ENCODE measurements at regions not wholly inside any gene's neighbourhood (a gene's known extent, or its start where the extent isn't known, plus 50 kb on each side); places are given as distances from the start of the nearest gene placed in this dataset.

DNA sequence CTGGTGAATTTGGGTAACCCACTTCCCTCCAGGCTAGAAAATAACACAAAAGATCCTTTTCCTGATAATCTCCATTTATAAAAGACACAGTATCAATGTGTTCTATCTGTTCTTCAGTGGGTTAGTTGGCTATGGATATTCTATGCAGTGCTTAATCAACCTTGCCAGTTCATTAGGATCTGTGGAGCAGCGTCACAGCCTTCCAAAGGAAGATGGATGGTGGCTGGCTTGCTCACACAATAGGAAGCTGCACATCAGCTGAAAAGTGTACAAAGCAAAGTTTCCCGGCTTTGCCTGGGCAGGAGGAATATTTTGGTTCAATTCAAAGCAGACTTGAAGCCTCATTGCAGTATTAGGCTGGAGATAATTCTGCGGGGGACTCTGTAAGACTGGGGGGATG, 70.3 kb upstream of the CA10 start:
- Mint-ChIP-seq H3K9me3 (no peaks in the 10 kb centered on the region), H3K4me1 (ENCODE audit: low read depth) (no peaks in the 10 kb centered on the region), H3K36me3 (ENCODE audit: low read depth) (no peaks in the 10 kb centered on the region), H3K4me3 (no peak overlapping the region), H3K27ac (no peak overlapping the region), H3K27me3 (ENCODE audit: low read depth) (no peaks in the 10 kb centered on the region)
- intact Hi-C loops (cut with micrococcal nuclease), result no loop called here
- no peak for DNase-seq
- CTCF ChIA-PET, result no interaction called here

GRCh38 chr17:52227926-52228325, 69.4 kb upstream of the CA10 start:
- Mint-ChIP-seq H3K9me3 (no peaks in the 10 kb centered on the region), H3K27me3 (ENCODE audit: low read depth) (no peaks in the 10 kb centered on the region), H3K27ac (no peak overlapping the region), H3K4me3 (no peak overlapping the region), H3K4me1 (ENCODE audit: low read depth) (no peaks in the 10 kb centered on the region), H3K36me3 (ENCODE audit: low read depth) (no peaks in the 10 kb centered on the region)
- CTCF ChIA-PET, result no interaction called here
- DNase-seq, result no peak
- intact Hi-C loops (cut with micrococcal nuclease), result no loop called here

DNA sequence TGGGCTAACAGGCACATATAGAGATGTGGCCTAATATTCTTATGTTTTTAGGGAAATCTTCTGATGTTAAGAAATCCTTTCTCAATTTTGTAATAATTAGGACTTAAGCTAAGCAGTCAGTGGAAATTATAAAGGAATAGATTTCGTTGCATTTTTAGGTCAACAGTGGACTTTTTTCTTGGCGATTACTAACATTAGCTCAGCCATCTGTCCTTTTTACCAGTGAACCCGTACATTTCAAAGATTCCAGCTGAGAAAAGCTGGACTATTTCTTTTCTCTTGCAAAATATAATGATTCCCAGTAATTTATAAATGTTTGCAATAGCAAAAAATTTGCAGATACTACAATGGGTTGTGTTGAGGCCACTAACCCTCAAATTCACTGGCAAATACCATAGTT, 54.9 kb upstream of the CA10 start:
- DNase-seq, result no peak
- peaks cover 2% of the 10 kb centered on the region for H3K27me3 Mint-ChIP-seq (ENCODE audit: low read depth)
- no peaks in the 10 kb centered on the region for H3K36me3 Mint-ChIP-seq (ENCODE audit: low read depth)
- H3K9me3 Mint-ChIP-seq, result no peaks in the 10 kb centered on the region
- intact Hi-C loops (cut with micrococcal nuclease), result no loop called here
- no peak overlapping the region for H3K4me3 Mint-ChIP-seq
- H3K4me1 Mint-ChIP-seq (ENCODE audit: low read depth), result no peaks in the 10 kb centered on the region
- CTCF ChIA-PET, result no interaction called here
- H3K27ac Mint-ChIP-seq, result no peak overlapping the region

GRCh38 chr17:52212851-52213250, 54.3 kb upstream of the CA10 start:
- no peak overlapping the region for H3K4me3 Mint-ChIP-seq
- no peaks in the 10 kb centered on the region for H3K9me3 Mint-ChIP-seq
- intact Hi-C loops (cut with micrococcal nuclease), result no loop called here
- no peaks in the 10 kb centered on the region for H3K36me3 Mint-ChIP-seq (ENCODE audit: low read depth)
- CTCF ChIA-PET, result no interaction called here
- DNase-seq, result no peak
- no peaks in the 10 kb centered on the region for H3K4me1 Mint-ChIP-seq (ENCODE audit: low read depth)
- H3K27ac Mint-ChIP-seq, result no peak overlapping the region
- H3K27me3 Mint-ChIP-seq (ENCODE audit: low read depth), result peaks cover 4% of the 10 kb centered on the region

GRCh38 chr17:52209507-52209906, 51.0 kb upstream of the CA10 start:
- no peak overlapping the region for H3K4me3 Mint-ChIP-seq
- intact Hi-C loops (cut with micrococcal nuclease), result no loop called here
- DNase-seq, result no peak
- CTCF ChIA-PET, result no interaction called here
- no peak overlapping the region for H3K27ac Mint-ChIP-seq
- H3K4me1 Mint-ChIP-seq (ENCODE audit: low read depth), result no peaks in the 10 kb centered on the region
- no peaks in the 10 kb centered on the region for H3K9me3 Mint-ChIP-seq
- H3K36me3 Mint-ChIP-seq (ENCODE audit: low read depth), result no peaks in the 10 kb centered on the region
- H3K27me3 Mint-ChIP-seq (ENCODE audit: low read depth), result peaks cover 6% of the 10 kb centered on the region

Data from activated naive CD4-positive, alpha-beta T cell treated with anti-CD3 and anti-CD28 coated beads for 36 hours (primary cell).